Fibroblast of villous mesenchyme (primary cell): ENCODE measurements at regions not wholly inside any gene's neighbourhood (a gene's known extent, or its start where the extent isn't known, plus 50 kb on each side); places are given as distances from the start of the nearest gene placed in this dataset.
A peak's percentile ranks its signal among the peaks of the same experiment; 100 is the strongest.

ENCODE experiments used
- DNase-seq: peaks from one replicate; pipeline ENCODE4 v3.0.0-alpha.2; 2010; ENCODE audit warnings: low read depth
- H3K4me3 ChIP-seq: 2 replicates; pipeline ENCODE4 v1.5.1; 2011; ENCODE audit warnings: low read depth, mild to moderate bottlenecking, low read length
- CTCF ChIP-seq: IDR thresholded peaks from 2 replicates; pipeline ENCODE4 v1.5.1; 2012; ENCODE audit warnings: low read depth, mild to moderate bottlenecking, low read length; ENCODE audit not compliant: insufficient read depth

- no peak overlapping the region for H3K4me3 ChIP-seq
- DNase-seq, result no peak
- no peak for TF ChIP-seq CTCF
Measured at GRCh38 chr15:63434576-63435186, 53.0 kb upstream of the CA12 start.

DNA sequence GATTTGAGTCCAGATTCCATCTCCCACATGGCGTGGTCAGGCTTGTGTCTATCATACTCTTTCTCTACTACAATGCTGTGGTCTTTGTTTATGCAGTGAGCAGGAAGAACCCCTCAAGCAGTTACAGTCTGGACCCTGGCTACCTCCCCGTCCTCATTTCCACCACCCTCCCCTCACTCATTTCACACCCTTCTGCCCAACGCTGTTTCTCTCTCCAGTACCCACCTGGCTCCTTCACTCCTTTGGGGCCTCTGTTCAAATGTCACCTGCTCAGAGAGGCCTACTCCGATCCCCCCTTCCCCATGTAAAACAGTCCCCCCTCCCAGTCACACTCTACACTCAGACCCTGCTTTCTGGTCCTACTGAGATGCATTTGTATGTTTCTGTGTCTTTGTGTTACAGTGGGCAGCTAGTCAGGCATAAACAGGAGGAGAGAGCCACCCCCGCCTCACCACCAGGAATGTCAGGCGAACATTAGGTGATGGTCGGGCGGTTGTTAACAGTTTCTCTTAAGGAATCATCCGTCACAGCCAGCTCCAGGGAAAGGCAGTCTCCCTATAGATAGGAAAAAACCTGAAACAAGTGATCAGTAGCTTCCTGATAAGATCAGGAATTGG, 53.7 kb upstream of the CA12 start:
- no peak overlapping the region for H3K4me3 ChIP-seq
- DNase-seq, result no peak
- no peak for TF ChIP-seq CTCF

DNA sequence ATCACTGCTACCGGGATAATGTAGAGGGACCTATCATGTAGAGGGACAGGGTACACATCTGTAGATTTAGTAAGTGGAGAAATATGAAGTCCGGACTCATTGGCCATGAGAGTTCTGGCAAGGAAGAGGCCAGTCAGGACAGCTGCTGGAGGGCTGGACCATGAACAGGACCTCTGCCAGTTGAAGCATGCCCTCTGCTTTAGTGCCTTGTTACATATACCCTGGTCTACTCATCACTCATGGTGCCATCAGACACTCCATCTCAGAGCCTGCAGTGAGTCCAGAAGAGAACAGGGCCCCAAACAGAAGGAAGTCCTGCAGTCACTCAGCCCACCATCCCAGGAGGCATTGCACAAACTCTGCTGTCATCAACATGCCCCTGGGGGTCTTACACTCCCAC, 54.7 kb upstream of the CA12 start:
- no peak overlapping the region for H3K4me3 ChIP-seq
- DNase-seq, result no peak
- no peak for TF ChIP-seq CTCF

- TF ChIP-seq CTCF, result no peak
- H3K4me3 ChIP-seq, result no peak overlapping the region
- peak; percentile 86 for DNase-seq
Measured at GRCh38 chr15:63436872-63437375, 55.3 kb upstream of the CA12 start.

- no peak for TF ChIP-seq CTCF
- H3K4me3 ChIP-seq, result no peak overlapping the region
- DNase-seq, result no peak
Measured at GRCh38 chr15:63439536-63440264, 58.1 kb upstream of the CA12 start.

DNA sequence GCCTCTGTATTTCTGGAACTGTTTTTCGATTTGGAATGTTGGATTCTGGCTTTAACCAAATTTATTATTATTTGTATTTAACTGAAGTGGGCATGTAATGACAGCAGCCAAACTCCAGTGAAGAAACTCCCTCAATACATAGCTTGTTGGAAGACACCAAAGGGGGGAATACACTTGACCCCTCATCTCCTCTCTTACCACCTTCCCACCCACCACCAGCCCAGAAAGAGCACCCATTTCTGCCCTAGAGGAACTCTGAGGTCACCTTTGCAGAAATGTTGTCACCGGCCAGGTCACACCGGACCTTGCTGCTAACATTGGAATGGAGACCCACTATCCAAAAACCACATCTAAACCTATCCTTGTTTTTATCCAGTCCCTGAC, 58.6 kb upstream of the CA12 start:
- H3K4me3 ChIP-seq, result no peak overlapping the region
- no peak for DNase-seq
- TF ChIP-seq CTCF, result no peak

DNA sequence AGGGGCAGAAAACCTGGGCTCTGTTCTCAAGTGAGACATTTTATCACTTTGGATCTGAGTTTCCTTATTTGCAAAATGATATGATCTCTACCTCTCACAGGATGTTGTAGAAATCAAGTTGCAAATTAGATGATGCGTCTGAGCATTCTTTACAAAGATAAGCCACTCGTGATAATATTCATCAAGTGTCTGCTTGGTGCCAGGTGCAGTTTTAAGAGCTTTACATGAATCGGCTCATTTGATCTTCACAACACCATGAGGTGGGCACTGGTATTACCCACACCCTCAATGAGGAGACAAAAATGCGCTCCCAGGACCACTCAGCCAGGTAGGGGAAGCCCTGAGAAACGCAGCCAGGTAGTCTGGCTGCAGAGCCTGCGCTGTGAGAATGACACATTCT, 59.1 kb upstream of the CA12 start:
- no peak for DNase-seq
- TF ChIP-seq CTCF, result no peak
- no peak overlapping the region for H3K4me3 ChIP-seq
